Muscle of leg (tissue), 3 donors: ENCODE measurements at regions not wholly inside any gene's neighbourhood (a gene's known extent, or its start where the extent isn't known, plus 50 kb on each side); places are given as distances from the start of the nearest gene placed in this dataset.
A peak's percentile ranks its signal among the peaks of the same experiment; 100 is the strongest.

ENCODE experiments used
- DNase-seq: peaks from one replicate; pipeline ENCODE4 v3.0.0; 2013
- H3K27ac ChIP-seq: one replicate; pipeline ENCODE4 v1.5.1; 2013; ENCODE audit warnings: mild to moderate bottlenecking, low read length, control low read depth
- H3K27me3 ChIP-seq: one replicate; pipeline ENCODE4 v1.6.1; 2013; ENCODE audit warnings: low read length; ENCODE audit not compliant: control insufficient read depth, insufficient read depth
- H3K36me3 ChIP-seq: one replicate; pipeline ENCODE4 v1.6.1; 2013; ENCODE audit warnings: low read length; ENCODE audit not compliant: control insufficient read depth, insufficient read depth
- H3K4me1 ChIP-seq: one replicate; pipeline ENCODE4 v1.6.1; 2013; ENCODE audit warnings: low read length; ENCODE audit not compliant: control insufficient read depth, insufficient read depth
- H3K4me3 ChIP-seq: one replicate; pipeline ENCODE4 v1.5.1; 2013; ENCODE audit warnings: low read length, control low read depth
- H3K9me3 ChIP-seq: replicated peaks from 2 replicates; pipeline ENCODE4 v1.6.1; 2013; ENCODE audit warnings: low read depth, low read length; ENCODE audit not compliant: control insufficient read depth
- WGBS: methylation state at CpG from one replicate; pipeline ENCODE4 v1.1.5; 2013; ENCODE audit warnings: missing lambda C conversion rate; ENCODE audit not compliant: insufficient coverage; 5-methylcytosine and 5-hydroxymethylcytosine counted together

DNA sequence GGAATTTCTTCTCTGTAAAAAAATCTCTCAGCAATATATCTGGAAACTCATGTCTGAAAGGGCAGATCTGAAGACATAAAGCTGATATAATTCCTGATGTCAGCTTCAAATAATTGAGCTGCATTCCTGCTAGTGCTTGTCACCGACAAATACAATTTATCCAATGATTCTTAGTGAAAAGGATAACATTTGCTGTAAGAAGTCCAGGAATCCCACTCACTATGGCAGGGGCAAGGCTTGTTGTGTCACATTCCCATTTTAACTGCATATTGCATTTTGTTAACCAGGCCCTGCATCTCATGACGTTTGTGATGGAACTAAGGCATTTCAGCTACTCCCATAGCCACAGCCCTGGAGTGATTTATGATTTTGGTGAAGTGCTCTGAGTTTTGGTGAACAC lies 160.1 kb upstream of the DAB2 start:
- H3K27me3 ChIP-seq = no peaks in the 10 kb centered on the region
- no peak for DNase-seq
- H3K4me1 ChIP-seq = no peaks in the 10 kb centered on the region
- no CpG with 5 or more reads among the region's 2 CpGs for WGBS
- H3K27ac ChIP-seq = no peak overlapping the region
- no peaks in the 10 kb centered on the region for H3K36me3 ChIP-seq
- no peak overlapping the region for H3K4me3 ChIP-seq
- H3K9me3 ChIP-seq = no peaks in the 10 kb centered on the region

GRCh38 chr5:39580702-39581453 lies 156.1 kb upstream of the DAB2 start:
- Histone ChIP-seq H3K27ac (peak overlapping the region; percentile 71), H3K4me1 (no peaks in the 10 kb centered on the region), H3K9me3 (no peaks in the 10 kb centered on the region), H3K36me3 (no peaks in the 10 kb centered on the region), H3K4me3 (no peak overlapping the region), H3K27me3 (no peaks in the 10 kb centered on the region)
- peak; percentile 94 for DNase-seq
- whole genome bisulfite sequencing = no CpG with 5 or more reads among the region's 1 CpG

DNA sequence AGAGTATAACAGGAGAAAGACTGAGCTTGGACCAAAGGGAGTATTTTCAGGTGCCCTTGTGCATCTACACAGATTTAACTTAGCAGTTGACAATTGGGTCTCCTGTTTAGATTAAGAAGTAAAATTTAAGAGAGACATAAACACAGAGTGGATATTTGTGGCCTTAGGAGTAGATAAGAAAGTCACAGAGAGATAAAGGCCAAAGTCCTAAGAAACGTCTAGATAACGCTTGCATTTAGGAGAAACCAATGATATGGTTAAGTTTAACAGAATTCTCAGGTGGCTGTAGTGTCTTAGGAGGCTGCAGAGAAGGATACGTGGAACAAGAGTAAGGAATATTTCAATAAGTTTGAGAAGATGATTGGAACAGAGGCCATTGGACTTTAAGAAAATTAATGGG lies 155.0 kb upstream of the DAB2 start:
- Histone ChIP-seq H3K27me3 (no peaks in the 10 kb centered on the region), H3K27ac (no peak overlapping the region)
- WGBS = 63% methylated on average over 3 of the region's 3 CpGs

DNA sequence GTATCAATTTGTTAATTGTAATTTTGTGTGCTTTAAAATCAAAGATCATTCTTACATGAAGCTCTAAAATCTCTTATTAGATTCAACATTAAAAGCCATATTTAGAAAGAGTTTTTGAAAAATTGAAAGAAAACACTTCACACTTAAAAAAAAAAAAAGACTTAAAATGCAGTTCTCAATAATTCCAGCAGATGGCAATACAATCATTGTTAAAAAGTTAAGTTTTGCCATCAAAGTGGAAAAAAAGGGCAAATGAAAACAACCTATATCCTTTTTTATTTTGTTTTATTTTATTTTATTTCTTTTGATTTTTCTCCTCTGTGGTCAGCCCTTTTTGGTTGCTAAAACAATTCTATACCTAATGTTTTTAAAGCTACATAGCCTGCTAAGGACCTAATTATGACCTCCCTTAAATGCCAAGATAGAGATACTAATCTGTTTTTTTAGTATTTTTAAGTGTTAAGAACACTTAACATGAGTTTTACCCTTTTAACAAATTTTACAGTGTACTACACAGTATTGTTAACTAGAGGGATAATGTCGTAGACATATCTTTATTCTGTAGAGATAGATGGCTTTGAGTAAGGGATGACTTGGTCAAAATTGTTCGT lies 154.2 kb upstream of the DAB2 start:
- peak; percentile 59 for DNase-seq
- Histone ChIP-seq H3K9me3 (no peaks in the 10 kb centered on the region), H3K36me3 (no peaks in the 10 kb centered on the region), H3K4me3 (no peak overlapping the region), H3K27me3 (no peaks in the 10 kb centered on the region), H3K27ac (no peak overlapping the region), H3K4me1 (no peaks in the 10 kb centered on the region)
- WGBS = 100% methylated on average over 1 of the region's 2 CpGs

More for the DNA sequence above, 155.0 kb upstream of the DAB2 start:
- no peak for DNase-seq
- Histone ChIP-seq H3K4me1 (no peaks in the 10 kb centered on the region), H3K9me3 (no peaks in the 10 kb centered on the region), H3K4me3 (no peak overlapping the region), H3K36me3 (no peaks in the 10 kb centered on the region)

DNA sequence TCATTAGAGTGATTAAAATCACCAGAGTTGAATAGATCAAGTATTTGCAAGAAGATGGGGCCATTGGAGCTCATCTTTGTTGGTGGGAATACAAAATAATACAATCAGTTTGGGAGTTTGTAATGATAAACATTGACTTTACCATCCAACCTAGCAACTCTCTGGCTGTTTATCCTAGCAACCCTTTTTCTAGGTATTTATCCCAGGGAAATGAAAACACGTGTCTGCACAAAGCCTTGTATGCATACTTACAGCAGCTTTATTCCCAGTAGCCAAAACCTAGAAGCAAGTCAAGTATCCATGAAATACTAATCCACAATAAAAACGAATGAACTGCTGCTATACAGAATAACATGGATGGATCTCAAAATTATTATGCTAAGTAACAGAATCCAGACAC lies 152.7 kb upstream of the DAB2 start:
- peak; percentile 64 for DNase-seq
- Histone ChIP-seq H3K27me3 (no peaks in the 10 kb centered on the region), H3K4me3 (no peak overlapping the region), H3K4me1 (no peaks in the 10 kb centered on the region), H3K9me3 (no peaks in the 10 kb centered on the region), H3K27ac (no peak overlapping the region), H3K36me3 (no peaks in the 10 kb centered on the region)
- WGBS = no CpG with 5 or more reads among the region's 2 CpGs

DNA sequence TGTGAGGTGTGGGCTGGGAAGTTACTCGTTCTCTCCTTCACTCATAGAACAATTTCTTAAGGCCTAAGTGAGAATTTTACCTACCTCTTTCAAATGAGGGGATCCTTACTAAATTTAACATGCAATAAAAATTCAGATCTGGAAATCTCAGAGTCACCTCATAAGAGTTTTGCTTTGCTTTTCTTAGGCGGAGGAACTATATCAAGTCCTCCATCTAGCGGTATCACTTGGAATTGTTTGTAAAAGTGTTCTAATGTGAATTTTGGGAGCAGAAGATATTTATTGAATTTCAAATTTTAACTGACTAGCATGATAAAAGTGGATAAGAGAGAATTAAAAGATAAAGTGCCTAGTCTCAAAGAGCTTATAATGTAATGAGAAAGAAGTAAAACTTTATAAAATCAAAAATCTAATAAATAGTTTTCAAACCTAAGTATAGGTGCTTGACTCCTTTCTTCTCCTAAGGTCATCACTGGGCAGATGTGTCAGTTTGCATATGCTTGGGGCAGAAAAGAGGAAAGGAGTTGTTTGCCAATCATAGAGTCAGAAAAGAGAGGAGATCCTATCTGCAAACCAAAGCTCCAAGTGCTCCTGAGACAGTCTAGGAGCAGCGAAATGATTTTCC lies 145.7 kb upstream of the DAB2 start:
- H3K9me3 ChIP-seq = no peaks in the 10 kb centered on the region
- H3K4me1 ChIP-seq = no peaks in the 10 kb centered on the region
- H3K36me3 ChIP-seq = no peaks in the 10 kb centered on the region
- DNase-seq = peak; percentile 80
- WGBS = 100% methylated on average over 1 of the region's 4 CpGs
- no peaks in the 10 kb centered on the region for H3K27me3 ChIP-seq
- H3K4me3 ChIP-seq = no peak overlapping the region
- no peak overlapping the region for H3K27ac ChIP-seq

DNA sequence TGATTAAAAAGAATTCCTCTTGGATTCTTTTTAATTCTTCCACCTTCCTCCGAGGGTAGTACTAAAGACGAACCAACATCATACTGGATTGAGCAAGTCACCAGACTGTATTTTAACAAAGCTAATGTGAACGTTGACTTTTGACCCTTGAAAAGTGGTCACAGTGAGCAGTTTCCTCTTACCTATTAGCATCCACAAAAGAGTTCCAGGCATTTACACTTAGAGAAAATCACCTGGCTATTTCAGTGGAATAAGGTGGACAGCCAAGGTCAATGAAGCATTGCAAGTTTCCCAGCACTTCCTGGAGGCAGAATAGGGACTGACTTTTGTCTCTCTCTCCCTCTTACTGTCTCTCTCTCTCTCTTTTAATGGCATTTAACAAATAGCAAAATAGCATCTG lies 145.1 kb upstream of the DAB2 start:
- Histone ChIP-seq H3K27ac (no peak overlapping the region), H3K27me3 (no peaks in the 10 kb centered on the region), H3K4me3 (no peak overlapping the region), H3K4me1 (no peaks in the 10 kb centered on the region), H3K9me3 (no peaks in the 10 kb centered on the region), H3K36me3 (no peaks in the 10 kb centered on the region)
- no peak for DNase-seq
- 17% methylated on average over 2 of the region's 3 CpGs for WGBS

DNA sequence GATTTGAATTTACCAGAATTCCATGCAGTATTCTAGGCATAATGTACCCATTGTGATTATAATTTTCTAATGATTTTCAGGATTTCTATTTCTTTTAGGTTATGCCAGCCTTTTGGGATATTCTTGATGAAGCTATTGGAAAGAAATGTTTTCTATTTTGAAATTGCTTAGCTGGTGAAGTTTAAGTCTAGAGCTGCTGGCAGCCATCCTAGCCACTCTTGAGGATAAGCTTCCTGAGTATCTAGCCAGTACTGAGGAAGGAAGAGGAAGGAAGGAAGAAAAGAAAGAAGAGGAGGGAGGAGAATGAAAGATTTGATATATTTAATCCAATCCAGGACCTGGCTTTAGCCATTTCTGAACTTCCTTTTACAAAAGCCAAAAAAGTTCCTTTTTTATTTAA lies 142.1 kb upstream of the DAB2 start:
- Histone ChIP-seq H3K27ac (no peak overlapping the region), H3K4me3 (no peak overlapping the region), H3K9me3 (no peaks in the 10 kb centered on the region), H3K27me3 (no peaks in the 10 kb centered on the region), H3K4me1 (no peaks in the 10 kb centered on the region), H3K36me3 (no peaks in the 10 kb centered on the region)
- peak; percentile 66 for DNase-seq

GRCh38 chr5:39566029-39566428 lies 141.2 kb upstream of the DAB2 start:
- Histone ChIP-seq H3K4me1 (no peaks in the 10 kb centered on the region), H3K27me3 (no peaks in the 10 kb centered on the region), H3K4me3 (no peak overlapping the region), H3K36me3 (no peaks in the 10 kb centered on the region), H3K9me3 (no peaks in the 10 kb centered on the region), H3K27ac (no peak overlapping the region)
- no CpG with 5 or more reads among the region's 3 CpGs for WGBS
- no peak for DNase-seq

- Histone ChIP-seq H3K27me3 (no peaks in the 10 kb centered on the region), H3K9me3 (no peaks in the 10 kb centered on the region), H3K4me3 (no peak overlapping the region), H3K4me1 (no peaks in the 10 kb centered on the region), H3K27ac (no peak overlapping the region), H3K36me3 (no peaks in the 10 kb centered on the region)
- 57% methylated on average over 1 of the region's 2 CpGs for WGBS
- DNase-seq = no peak
Observed at GRCh38 chr5:39561421-39561820, 136.6 kb upstream of the DAB2 start.
